Trophoblast cell (in vitro differentiated cells and primary cell): ENCODE measurements at regions not wholly inside any gene's neighbourhood (a gene's known extent, or its start where the extent isn't known, plus 50 kb on each side); places are given as distances from the start of the nearest gene placed in this dataset.

Experiments used
- DNase-seq, 2 donors: peaks; one replicate each; pipeline ENCODE4 v3.0.0-alpha.2; 2016
- H2AFZ ChIP-seq: 2 replicates; pipeline ENCODE4 v1.6.1; 2013; ENCODE audit warnings: low read length, moderate library complexity, mild to moderate bottlenecking; ENCODE audit not compliant: insufficient read depth, poor library complexity
- H2AK5ac ChIP-seq: 2 replicates; pipeline ENCODE4 v1.6.1; 2013; ENCODE audit warnings: mild to moderate bottlenecking, low read length
- H2BK120ac ChIP-seq: 2 replicates; pipeline ENCODE4 v1.6.1; 2013; ENCODE audit warnings: low read length, mild to moderate bottlenecking, moderate library complexity; ENCODE audit not compliant: insufficient read depth, poor library complexity
- H2BK12ac ChIP-seq: 2 replicates; pipeline ENCODE4 v1.6.1; 2013; ENCODE audit warnings: mild to moderate bottlenecking, low read length, moderate library complexity
- H2BK5ac ChIP-seq: 2 replicates; pipeline ENCODE4 v1.6.1; 2013; ENCODE audit warnings: low read length, low read depth, moderate library complexity, mild to moderate bottlenecking; ENCODE audit not compliant: poor library complexity
- H3K14ac ChIP-seq: 2 replicates; pipeline ENCODE4 v1.6.1; 2013; ENCODE audit warnings: mild to moderate bottlenecking, low read length
- H3K18ac ChIP-seq: 2 replicates; pipeline ENCODE4 v1.6.1; 2013; ENCODE audit warnings: mild to moderate bottlenecking, low read length
- H3K23ac ChIP-seq: 2 replicates; pipeline ENCODE4 v1.6.1; 2013; ENCODE audit warnings: low read length
- H3K27ac ChIP-seq: 2 replicates; pipeline ENCODE4 v1.5.1; 2013; ENCODE audit warnings: low read depth, mild to moderate bottlenecking, inconsistent platforms, low read length, moderate library complexity
- H3K27me3 ChIP-seq: 2 replicates; pipeline ENCODE4 v1.6.1; 2013; ENCODE audit warnings: inconsistent platforms, mild to moderate bottlenecking, low read length, moderate library complexity; ENCODE audit not compliant: insufficient read depth
- H3K36me3 ChIP-seq, 2 experiments: 1 replicate in 1 of 2; 2 replicates in 1 of 2; pipeline ENCODE4 v1.6.1; 2013; ENCODE audit warnings: low read length in 2 of 2, mild to moderate bottlenecking in 2 of 2, moderate library complexity in 1 of 2; ENCODE audit not compliant: insufficient read depth in 2 of 2, control insufficient read depth in 1 of 2
- H3K4ac ChIP-seq: 2 replicates; pipeline ENCODE4 v1.6.1; 2013; ENCODE audit warnings: low read depth, mild to moderate bottlenecking, low read length, moderate library complexity
- H3K4me1 ChIP-seq, 2 experiments: 1 replicate in 1 of 2; 2 replicates in 1 of 2; pipeline ENCODE4 v1.6.1; 2013; ENCODE audit warnings: low read length in 2 of 2, mild to moderate bottlenecking in 2 of 2, moderate library complexity in 1 of 2; ENCODE audit not compliant: insufficient read depth in 2 of 2, control insufficient read depth in 1 of 2
- H3K4me2 ChIP-seq: 2 replicates; pipeline ENCODE4 v1.6.1; 2013; ENCODE audit warnings: inconsistent platforms, mild to moderate bottlenecking, low read length, moderate library complexity
- H3K4me3 ChIP-seq: 2 replicates; pipeline ENCODE4 v1.5.1; 2013; ENCODE audit warnings: mild to moderate bottlenecking, low read depth, low read length, inconsistent platforms
- H3K79me1 ChIP-seq: one replicate; pipeline ENCODE4 v1.6.1; 2013; ENCODE audit warnings: low read length
- H3K79me2 ChIP-seq: 2 replicates; pipeline ENCODE4 v1.6.1; 2013; ENCODE audit warnings: low read length, mild to moderate bottlenecking; ENCODE audit not compliant: control insufficient read depth, insufficient read depth, poor library complexity
- H3K9ac ChIP-seq: 2 replicates; pipeline ENCODE4 v1.6.1; 2013; ENCODE audit warnings: mild to moderate bottlenecking, low read length
- H3K9me3 ChIP-seq: 2 replicates; pipeline ENCODE4 v1.6.1; 2013; ENCODE audit warnings: low read depth, mild to moderate bottlenecking, control low read depth, inconsistent platforms, low read length; ENCODE audit not compliant: insufficient read depth
- H4K12ac ChIP-seq: 2 replicates; pipeline ENCODE4 v1.6.1; 2013; ENCODE audit warnings: low read depth, mild to moderate bottlenecking, low read length, moderate library complexity
- H4K8ac ChIP-seq: 2 replicates; pipeline ENCODE4 v1.6.1; 2013; ENCODE audit warnings: low read depth, mild to moderate bottlenecking, low read length, moderate library complexity
- H4K91ac ChIP-seq: one replicate; pipeline ENCODE4 v1.6.1; 2013; ENCODE audit warnings: low read depth, mild to moderate bottlenecking, low read length, moderate library complexity
- WGBS: extraction: QIAGEN DNeasy Blood & Tissue Kit; methylation state at CpG from one replicate; pipeline ENCODE4 v1.1.7; 2013; ENCODE audit warnings: missing lambda C conversion rate; ENCODE audit not compliant: insufficient read length, insufficient coverage; ENCODE audit errors: extremely low coverage; 5-methylcytosine and 5-hydroxymethylcytosine counted together

GRCh38 chr9:26240020-26240419, 561.8 kb upstream of the TUSC1 start:
- H4K12ac ChIP-seq, result no peak overlapping the region
- H3K4me3 ChIP-seq, result no peak overlapping the region
- H2AK5ac ChIP-seq, result no peak overlapping the region
- H2BK12ac ChIP-seq, result no peak overlapping the region
- no peak overlapping the region for H3K27ac ChIP-seq
- H4K91ac ChIP-seq, result no peak overlapping the region
- H2AFZ ChIP-seq, result no peak overlapping the region
- H3K36me3 ChIP-seq, result no peaks in the 10 kb centered on the region
- DNase-seq, result no peak
- no peaks in the 10 kb centered on the region for H3K27me3 ChIP-seq
- no peak overlapping the region for H2BK5ac ChIP-seq
- no peaks in the 10 kb centered on the region for H3K4me1 ChIP-seq
- no peaks in the 10 kb centered on the region for H3K79me2 ChIP-seq
- no peak overlapping the region for H3K4ac ChIP-seq
- no peaks in the 10 kb centered on the region for H3K79me1 ChIP-seq
- no peak overlapping the region for H3K18ac ChIP-seq
- no peak overlapping the region for H3K14ac ChIP-seq
- no peak overlapping the region for H3K4me2 ChIP-seq
- no peak overlapping the region for H3K23ac ChIP-seq
- H3K9me3 ChIP-seq, result no peaks in the 10 kb centered on the region
- H4K8ac ChIP-seq, result no peak overlapping the region
- H2BK120ac ChIP-seq, result no peak overlapping the region
- no CpG with 5 or more reads among the region's 2 CpGs for WGBS
- no peak overlapping the region for H3K9ac ChIP-seq

- no peaks in the 10 kb centered on the region for H3K9me3 ChIP-seq
- no peak overlapping the region for H2BK12ac ChIP-seq
- H3K79me1 ChIP-seq, result no peaks in the 10 kb centered on the region
- H3K27me3 ChIP-seq, result no peaks in the 10 kb centered on the region
- no peaks in the 10 kb centered on the region for H3K36me3 ChIP-seq
- H3K79me2 ChIP-seq, result no peaks in the 10 kb centered on the region
- H2BK120ac ChIP-seq, result no peak overlapping the region
- no peak overlapping the region for H3K9ac ChIP-seq
- DNase-seq, result no peak
- no peak overlapping the region for H3K23ac ChIP-seq
- H2BK5ac ChIP-seq, result no peak overlapping the region
- no peak overlapping the region for H3K18ac ChIP-seq
- H4K8ac ChIP-seq, result no peak overlapping the region
- WGBS, result no CpG with 5 or more reads among the region's 3 CpGs
- no peak overlapping the region for H3K4me2 ChIP-seq
- no peak overlapping the region for H2AK5ac ChIP-seq
- H4K91ac ChIP-seq, result no peak overlapping the region
- H3K4me1 ChIP-seq, result no peaks in the 10 kb centered on the region
- H3K27ac ChIP-seq, result no peak overlapping the region
- no peak overlapping the region for H3K4me3 ChIP-seq
- H3K14ac ChIP-seq, result no peak overlapping the region
- no peak overlapping the region for H2AFZ ChIP-seq
- no peak overlapping the region for H3K4ac ChIP-seq
- H4K12ac ChIP-seq, result no peak overlapping the region
These were observed 559.0 kb upstream of the TUSC1 start for GRCh38 chr9:26237256-26237655.

GRCh38 chr9:26234865-26235264, 556.6 kb upstream of the TUSC1 start:
- Histone ChIP-seq H3K23ac (no peak overlapping the region), H3K79me1 (no peaks in the 10 kb centered on the region), H3K4me1 (no peaks in the 10 kb centered on the region), H4K91ac (no peak overlapping the region), H3K4ac (no peak overlapping the region), H3K9me3 (no peaks in the 10 kb centered on the region), H2BK120ac (no peak overlapping the region), H2AFZ (no peak overlapping the region), H2AK5ac (no peak overlapping the region), H3K9ac (no peak overlapping the region), H3K36me3 (no peaks in the 10 kb centered on the region), H3K14ac (no peak overlapping the region), H4K8ac (no peak overlapping the region), H3K4me2 (no peak overlapping the region), H2BK5ac (no peak overlapping the region), H3K27ac (no peak overlapping the region), H3K18ac (no peak overlapping the region), H3K27me3 (no peaks in the 10 kb centered on the region), H3K79me2 (no peaks in the 10 kb centered on the region), H4K12ac (no peak overlapping the region), H3K4me3 (no peak overlapping the region), H2BK12ac (no peak overlapping the region)
- no peak for DNase-seq
- WGBS, result no CpG with 5 or more reads among the region's 2 CpGs

- H3K14ac ChIP-seq, result no peak overlapping the region
- WGBS, result no CpG with 5 or more reads among the region's 4 CpGs
- no peak overlapping the region for H4K91ac ChIP-seq
- no peak overlapping the region for H2BK120ac ChIP-seq
- no peak overlapping the region for H2AK5ac ChIP-seq
- no peaks in the 10 kb centered on the region for H3K79me2 ChIP-seq
- H3K4me3 ChIP-seq, result no peak overlapping the region
- no peak overlapping the region for H2AFZ ChIP-seq
- H3K27me3 ChIP-seq, result no peaks in the 10 kb centered on the region
- no peak overlapping the region for H2BK5ac ChIP-seq
- H4K8ac ChIP-seq, result no peak overlapping the region
- no peak overlapping the region for H3K4me2 ChIP-seq
- H3K9me3 ChIP-seq, result no peaks in the 10 kb centered on the region
- H3K4me1 ChIP-seq, result no peaks in the 10 kb centered on the region
- H3K4ac ChIP-seq, result no peak overlapping the region
- H3K23ac ChIP-seq, result no peak overlapping the region
- H3K18ac ChIP-seq, result no peak overlapping the region
- H3K79me1 ChIP-seq, result no peaks in the 10 kb centered on the region
- H4K12ac ChIP-seq, result no peak overlapping the region
- DNase-seq, result no peak
- H2BK12ac ChIP-seq, result no peak overlapping the region
- no peak overlapping the region for H3K27ac ChIP-seq
- no peaks in the 10 kb centered on the region for H3K36me3 ChIP-seq
- H3K9ac ChIP-seq, result no peak overlapping the region
These were observed 553.1 kb upstream of the TUSC1 start for GRCh38 chr9:26231391-26231790.
